ENCODE measurements at regions not wholly inside any gene's neighbourhood (a gene's known extent, or its start where the extent isn't known, plus 50 kb on each side); places are given as distances from the start of the nearest gene placed in this dataset.

- H3K9ac ChIP-seq (ENCODE audit: low read length) = no peak overlapping the region
- H3K36me3 ChIP-seq (ENCODE audit: insufficient read depth, low read length) = no peaks in the 10 kb centered on the region
- no peaks in the 10 kb centered on the region for H3F3A ChIP-seq (ENCODE audit: insufficient read depth, low read length, poor library complexity, severe bottlenecking)
- no peaks in the 10 kb centered on the region for H3K27me3 ChIP-seq (ENCODE audit: insufficient read depth, low read depth, low read length)
- no peaks in the 10 kb centered on the region for H4K20me1 ChIP-seq (ENCODE audit: insufficient read depth)
- no peaks in the 10 kb centered on the region for H3K9me2 ChIP-seq (ENCODE audit: insufficient read depth, low read length)
- no peak overlapping the region for H3K4me3 ChIP-seq (ENCODE audit: low read length)
- no peak overlapping the region for H2AFZ ChIP-seq (ENCODE audit: low read depth, low read length)
- H3K9me3 ChIP-seq (ENCODE audit: low read length) = no peaks in the 10 kb centered on the region
- no peaks in the 10 kb centered on the region for H3K79me2 ChIP-seq (replicated peaks; ENCODE audit: insufficient read depth, low read length)
- no peak overlapping the region for H3K27ac ChIP-seq (ENCODE audit: low read length)
- TF ChIP-seq SMC3 (conservative IDR thresholded peaks at IDR 0.05; ENCODE audit: poor library complexity) (no peak), MXI1 (conservative IDR thresholded peaks at IDR 0.05; ENCODE audit: poor library complexity, severe bottlenecking) (no peak)
- no peak overlapping the region for H3K4me2 ChIP-seq (ENCODE audit: low read length)
Observed at GRCh38 chr15:87294854-87295253, 961.7 kb downstream of the NTRK3 start.

- Histone ChIP-seq H4K20me1 (ENCODE audit: insufficient read depth) (no peaks in the 10 kb centered on the region), H3K4me2 (ENCODE audit: low read length) (no peak overlapping the region), H3K9me2 (ENCODE audit: insufficient read depth, low read length) (no peaks in the 10 kb centered on the region), H3K27me3 (ENCODE audit: insufficient read depth, low read depth, low read length) (no peaks in the 10 kb centered on the region), H2AFZ (ENCODE audit: low read depth, low read length) (no peak overlapping the region), H3K4me3 (ENCODE audit: low read length) (no peak overlapping the region), H3K9ac (ENCODE audit: low read length) (no peak overlapping the region), H3K79me2 (replicated peaks; ENCODE audit: insufficient read depth, low read length) (no peaks in the 10 kb centered on the region), H3F3A (ENCODE audit: insufficient read depth, low read length, poor library complexity, severe bottlenecking) (no peaks in the 10 kb centered on the region), H3K36me3 (ENCODE audit: insufficient read depth, low read length) (no peaks in the 10 kb centered on the region), H3K9me3 (ENCODE audit: low read length) (no peaks in the 10 kb centered on the region), H3K27ac (ENCODE audit: low read length) (no peak overlapping the region)
- TF ChIP-seq EZH2 (IDR thresholded peaks at IDR 0.05; ENCODE audit: borderline replicate concordance, insufficient read depth, low read length, poor library complexity, severe bottlenecking) (no peak), REST (IDR thresholded peaks at IDR 0.05; ENCODE audit: borderline replicate concordance) (no peak), RAD21 (conservative IDR thresholded peaks at IDR 0.05) (no peak), CTCF (IDR thresholded peaks at IDR 0.05; ENCODE audit: poor library complexity, severe bottlenecking) (no peak), SMC3 (conservative IDR thresholded peaks at IDR 0.05; ENCODE audit: poor library complexity) (no peak), TAF1 (IDR thresholded peaks at IDR 0.05; ENCODE audit: low read depth) (no peak), EP300 (conservative IDR thresholded peaks at IDR 0.05; ENCODE audit: poor library complexity, severe bottlenecking) (no peak), POLR2AphosphoS5 (IDR thresholded peaks at IDR 0.05) (no peak), MXI1 (conservative IDR thresholded peaks at IDR 0.05; ENCODE audit: poor library complexity, severe bottlenecking) (no peak)
Observed at GRCh38 chr15:87293031-87293430, 963.5 kb downstream of the NTRK3 start.

GRCh38 chr15:87287156-87287555 is 969.4 kb downstream of the NTRK3 start:
- no peak overlapping the region for H3K4me2 ChIP-seq (ENCODE audit: low read length)
- no peaks in the 10 kb centered on the region for H3K27me3 ChIP-seq (ENCODE audit: insufficient read depth, low read depth, low read length)
- no peaks in the 10 kb centered on the region for H3K9me2 ChIP-seq (ENCODE audit: insufficient read depth, low read length)
- no peaks in the 10 kb centered on the region for H3K79me2 ChIP-seq (replicated peaks; ENCODE audit: insufficient read depth, low read length)
- no peaks in the 10 kb centered on the region for H3K36me3 ChIP-seq (ENCODE audit: insufficient read depth, low read length)
- H3F3A ChIP-seq (ENCODE audit: insufficient read depth, low read length, poor library complexity, severe bottlenecking) = no peaks in the 10 kb centered on the region
- H4K20me1 ChIP-seq (ENCODE audit: insufficient read depth) = no peaks in the 10 kb centered on the region
- TF ChIP-seq SMC3 (conservative IDR thresholded peaks at IDR 0.05; ENCODE audit: poor library complexity) = no peak
- TF ChIP-seq REST (IDR thresholded peaks at IDR 0.05; ENCODE audit: borderline replicate concordance) = no peak
- no peak for TF ChIP-seq EZH2 (IDR thresholded peaks at IDR 0.05; ENCODE audit: borderline replicate concordance, insufficient read depth, low read length, poor library complexity, severe bottlenecking)
- TF ChIP-seq TAF1 (IDR thresholded peaks at IDR 0.05; ENCODE audit: low read depth) = no peak
- TF ChIP-seq CTCF (IDR thresholded peaks at IDR 0.05; ENCODE audit: poor library complexity, severe bottlenecking) = no peak
- TF ChIP-seq POLR2AphosphoS5 (IDR thresholded peaks at IDR 0.05) = no peak
- no peak for TF ChIP-seq EP300 (conservative IDR thresholded peaks at IDR 0.05; ENCODE audit: poor library complexity, severe bottlenecking)
- no peak for TF ChIP-seq RAD21 (conservative IDR thresholded peaks at IDR 0.05)
- no peak for TF ChIP-seq MXI1 (conservative IDR thresholded peaks at IDR 0.05; ENCODE audit: poor library complexity, severe bottlenecking)
- H3K27ac ChIP-seq (ENCODE audit: low read length) = no peak overlapping the region
- H3K9me3 ChIP-seq (ENCODE audit: low read length) = no peaks in the 10 kb centered on the region
- no peak overlapping the region for H3K9ac ChIP-seq (ENCODE audit: low read length)
- no peak overlapping the region for H3K4me3 ChIP-seq (ENCODE audit: low read length)
- H2AFZ ChIP-seq (ENCODE audit: low read depth, low read length) = no peak overlapping the region

Data from neural cell (in vitro differentiated cells).